ENCODE measurements at regions not wholly inside any gene's neighbourhood (a gene's known extent, or its start where the extent isn't known, plus 50 kb on each side); places are given as distances from the start of the nearest gene placed in this dataset.
"Not testable (repeated sequence)": the region's sequence is repeated elsewhere in the genome, so short reads cannot be mapped to it uniquely, and the experiment has no call there.

GRCh38 chr2:9708683-9709538 lies 78.1 kb upstream of the YWHAQ start:
- DNase-seq, result no peak

- DNase-seq, result no peak
These were observed 78.9 kb upstream of the YWHAQ start for GRCh38 chr2:9709539-9710285.

GRCh38 chr2:9710311-9710710 lies 79.5 kb upstream of the YWHAQ start:
- DNase-seq, result no peak

- no peak for DNase-seq
These were observed 81.5 kb upstream of the YWHAQ start for GRCh38 chr2:9712263-9712662.

- DNase-seq, result no peak
These were observed 83.9 kb upstream of the YWHAQ start for GRCh38 chr2:9714630-9715214.

- no peak for DNase-seq
These were observed 84.4 kb upstream of the YWHAQ start for GRCh38 chr2:9715238-9715637.

GRCh38 chr2:9717886-9718451 lies 87.2 kb upstream of the YWHAQ start:
- no peak for DNase-seq

- no peak for DNase-seq
These were observed 89.7 kb upstream of the YWHAQ start for GRCh38 chr2:9720352-9721093.

- no peak for DNase-seq
These were observed 90.5 kb upstream of the YWHAQ start for GRCh38 chr2:9721344-9721743.

- no peak for DNase-seq
These were observed 91.7 kb upstream of the YWHAQ start for GRCh38 chr2:9722451-9722850.

GRCh38 chr2:9724565-9724964 lies 93.8 kb upstream of the YWHAQ start:
- DNase-seq, result no peak

GRCh38 chr2:9725106-9725505 lies 94.3 kb upstream of the YWHAQ start:
- no peak for DNase-seq

GRCh38 chr2:9726016-9726415 lies 95.2 kb upstream of the YWHAQ start:
- DNase-seq, result not testable (repeated sequence)

- DNase-seq, result not testable (repeated sequence)
These were observed 99.7 kb upstream of the YWHAQ start for GRCh38 chr2:9730523-9730922.

- no peak for DNase-seq
These were observed 102.0 kb upstream of the YWHAQ start for GRCh38 chr2:9732824-9733223.

- DNase-seq, result no peak
These were observed 103.5 kb upstream of the YWHAQ start for GRCh38 chr2:9734308-9734707.

GRCh38 chr2:9735335-9735734 lies 104.5 kb upstream of the YWHAQ start:
- DNase-seq, result peak; percentile 39

GRCh38 chr2:9736021-9736420 lies 105.2 kb upstream of the YWHAQ start:
- DNase-seq, result no peak

GRCh38 chr2:9737053-9737875 lies 106.0 kb upstream of the TAF1B start:
- DNase-seq, result no peak

- no peak for DNase-seq
These were observed 105.2 kb upstream of the TAF1B start for GRCh38 chr2:9738062-9738461.

GRCh38 chr2:9738535-9739496 lies 104.5 kb upstream of the TAF1B start:
- DNase-seq, result no peak

Measured in activated gamma-delta T cell treated with Interleukin-2 at 50 U/mL for 16 hours (primary cell).